ENCODE measurements at regions not wholly inside any gene's neighbourhood (a gene's known extent, or its start where the extent isn't known, plus 50 kb on each side); places are given as distances from the start of the nearest gene placed in this dataset.
A peak's percentile ranks its signal among the peaks of the same experiment; 100 is the strongest.

GRCh38 chr6:9315966-9316650 lies 880.8 kb upstream of the SLC35B3 start:
- H3K27ac ChIP-seq (ENCODE audit: extremely low read length, insufficient read depth, low read length), result no peak overlapping the region
- POLR2A ChIA-PET, result no interaction called here
- H3K36me3 ChIP-seq (replicated peaks in 1 of 2; ENCODE audit: control insufficient read depth in 1 of 2, insufficient read depth in 2 of 2, low read length in 2 of 2), result no peaks in the 10 kb centered on the region
- no peaks in the 10 kb centered on the region for H4K20me1 ChIP-seq (ENCODE audit: insufficient read depth, low read length)
- BruUV-seq (replicated peaks), result no TSS peak
- intact Hi-C loops (cut with micrococcal nuclease; ENCODE audit: unreplicated experiment) (no loop called here), in situ Hi-C loops (cut with HindIII; ENCODE audit: extremely low pct_ligation_motif_present, low pct_unique_long_range_greater_than_20kb) (no loop called here)
- no peak for DNase-seq (ENCODE audit: low spot score)
- H3K9me3 ChIP-seq (ENCODE audit: low read length), result peaks cover 24% of the 10 kb centered on the region
- WGBS (ENCODE audit: low lambda C conversion rate), result 4% methylated on average over 4 of the region's 4 CpGs
- no peaks in the 10 kb centered on the region for H3K4me1 ChIP-seq (ENCODE audit: insufficient read depth, low read length)
- no peak for FAIRE-seq
- TF ChIP-seq MAFF (IDR thresholded peaks at IDR 0.05; ENCODE audit: low read depth, low read length), result peak; percentile 54; the same call in 1 of the 2 replicates
- no peak for TF ChIP-seq ZNF253 (CRISPR knock-in tag; IDR thresholded peaks at IDR 0.05; ENCODE audit: borderline replicate concordance)
- TF ChIP-seq ZNF496 (CRISPR knock-in tag; IDR thresholded peaks at IDR 0.05; ENCODE audit: insufficient replicate concordance), result no peak
- peak; percentile 49 to 67 for TF ChIP-seq MAFK (conservative IDR thresholded peaks at IDR 0.05 in 1 of 2, IDR thresholded peaks at IDR 0.05 in 1 of 2; ENCODE audit: low read length in 2 of 2)
- ATAC-seq, result no peak
- no peaks in the 10 kb centered on the region for H3K27me3 ChIP-seq (ENCODE audit: control insufficient read depth in 1 of 2, insufficient read depth in 2 of 2, low read length in 2 of 2)
- no peak overlapping the region for H3K9ac ChIP-seq (ENCODE audit: insufficient read depth, low read depth, low read length)
- H3K79me2 ChIP-seq (ENCODE audit: insufficient read depth, low read length), result no peaks in the 10 kb centered on the region
- H3K4me3 ChIP-seq (replicated peaks in 1 of 3; ENCODE audit: insufficient read depth in 1 of 3, low read depth in 2 of 3, low read length in 3 of 3), result no peak overlapping the region
- no peak overlapping the region for H2AFZ ChIP-seq (ENCODE audit: low read length)
- H3K4me2 ChIP-seq (ENCODE audit: low read depth, low read length), result no peak overlapping the region
- CTCF ChIA-PET (ENCODE audit: low intra/inter-chr PET ratio, low total read pairs), result no interaction called here

GRCh38 chr6:9308284-9308683 lies 872.9 kb upstream of the SLC35B3 start:
- ChIA-PET POLR2A (no interaction called here), CTCF (ENCODE audit: low intra/inter-chr PET ratio, low total read pairs) (no interaction called here)
- DNase-seq (ENCODE audit: low spot score) (no peak), ATAC-seq (no peak), FAIRE-seq (no peak)
- H2AFZ ChIP-seq (ENCODE audit: low read length), result no peak overlapping the region
- H3K27ac ChIP-seq (ENCODE audit: extremely low read length, insufficient read depth, low read length), result no peak overlapping the region
- in situ Hi-C loops (cut with HindIII; ENCODE audit: extremely low pct_ligation_motif_present, low pct_unique_long_range_greater_than_20kb) (no loop called here), intact Hi-C loops (cut with micrococcal nuclease; ENCODE audit: unreplicated experiment) (no loop called here)
- H3K9me3 ChIP-seq (ENCODE audit: low read length), result peaks cover 12% of the 10 kb centered on the region
- no peak overlapping the region for H3K4me2 ChIP-seq (ENCODE audit: low read depth, low read length)
- no peaks in the 10 kb centered on the region for H3K36me3 ChIP-seq (replicated peaks in 1 of 2; ENCODE audit: control insufficient read depth in 1 of 2, insufficient read depth in 2 of 2, low read length in 2 of 2)
- H3K9ac ChIP-seq (ENCODE audit: insufficient read depth, low read depth, low read length), result no peak overlapping the region
- no peaks in the 10 kb centered on the region for H4K20me1 ChIP-seq (ENCODE audit: insufficient read depth, low read length)
- no peaks in the 10 kb centered on the region for H3K4me1 ChIP-seq (ENCODE audit: insufficient read depth, low read length)
- no peaks in the 10 kb centered on the region; a peak in 1 of 5 replicates for H3K27me3 ChIP-seq (ENCODE audit: control insufficient read depth in 1 of 2, insufficient read depth in 2 of 2, low read length in 2 of 2)
- H3K79me2 ChIP-seq (ENCODE audit: insufficient read depth, low read length), result no peaks in the 10 kb centered on the region
- no TSS peak for BruUV-seq (replicated peaks)
- no peak overlapping the region for H3K4me3 ChIP-seq (replicated peaks in 1 of 3; ENCODE audit: insufficient read depth in 1 of 3, low read depth in 2 of 3, low read length in 3 of 3)
- 8% methylated on average over 4 of the region's 4 CpGs for WGBS (ENCODE audit: low lambda C conversion rate)
- TF ChIP-seq HOXA5 (CRISPR knock-in tag; IDR thresholded peaks at IDR 0.05) (no peak), ZHX2 (IDR thresholded peaks at IDR 0.05; ENCODE audit: low read depth) (no peak), ZHX2 (CRISPR knock-in tag; IDR thresholded peaks at IDR 0.05; ENCODE audit: borderline replicate concordance) (no peak)

Measured in HepG2 (cell line).